Astrocyte of the hippocampus (primary cell): ENCODE measurements at regions not wholly inside any gene's neighbourhood (a gene's known extent, or its start where the extent isn't known, plus 50 kb on each side); places are given as distances from the start of the nearest gene placed in this dataset.

Experiments
- DNase-seq: peaks from one replicate; pipeline ENCODE4 v3.0.0; 2011; ENCODE audit warnings: low read depth, low spot score

DNA sequence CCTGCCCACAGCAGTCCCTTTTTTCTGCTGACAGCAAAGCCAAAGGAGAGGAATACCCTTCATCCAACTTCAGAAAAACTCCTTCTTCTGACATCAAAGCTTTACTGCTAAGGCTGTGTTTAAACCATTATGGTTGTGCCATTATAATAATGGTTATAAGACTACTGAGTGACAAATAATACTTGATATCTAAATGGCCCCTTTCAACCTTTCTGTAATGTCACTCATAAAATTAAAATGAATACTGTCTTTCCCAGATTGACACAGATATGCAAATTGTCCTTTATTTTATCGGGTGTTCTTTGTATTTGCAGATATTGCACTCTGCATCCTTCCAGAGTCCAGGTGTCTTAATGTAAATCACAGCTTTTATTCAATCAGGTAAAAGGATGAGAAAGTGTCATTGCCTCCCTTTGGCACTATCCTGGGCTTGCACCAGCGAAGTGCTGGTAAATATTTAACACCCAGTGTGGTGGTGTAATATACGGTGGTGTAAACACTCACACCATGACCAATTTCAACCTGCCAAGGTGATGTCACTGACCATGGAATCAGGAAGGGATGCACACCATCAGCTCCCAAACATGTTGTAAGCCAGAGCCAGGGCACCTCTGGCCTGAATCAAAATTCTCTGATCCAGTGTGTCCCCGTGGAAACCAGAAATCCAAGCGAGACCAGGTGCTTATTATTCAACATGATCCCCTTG lies 139.4 kb upstream of the TENM3 start:
- DNase-seq, result no peak

DNA sequence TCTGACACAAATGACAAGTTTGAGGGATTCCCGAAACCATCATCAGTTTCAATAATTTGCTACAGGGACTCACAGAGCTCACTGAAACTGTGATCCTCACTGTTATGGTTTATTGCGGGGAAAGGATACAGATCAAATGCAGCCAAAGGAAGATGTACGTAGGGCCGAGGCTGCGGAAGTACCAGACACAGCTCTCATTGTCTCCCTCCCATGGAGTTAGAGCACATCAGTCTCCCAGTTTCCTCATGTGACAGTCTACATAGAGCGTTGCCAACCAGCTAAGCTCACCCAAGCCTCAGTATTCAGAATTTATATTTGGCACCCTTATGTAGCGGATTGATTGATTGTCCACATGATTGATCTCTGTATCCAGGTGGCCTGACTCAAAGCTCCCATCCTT lies 137.8 kb upstream of the TENM3 start:
- DNase-seq, result no peak

DNA sequence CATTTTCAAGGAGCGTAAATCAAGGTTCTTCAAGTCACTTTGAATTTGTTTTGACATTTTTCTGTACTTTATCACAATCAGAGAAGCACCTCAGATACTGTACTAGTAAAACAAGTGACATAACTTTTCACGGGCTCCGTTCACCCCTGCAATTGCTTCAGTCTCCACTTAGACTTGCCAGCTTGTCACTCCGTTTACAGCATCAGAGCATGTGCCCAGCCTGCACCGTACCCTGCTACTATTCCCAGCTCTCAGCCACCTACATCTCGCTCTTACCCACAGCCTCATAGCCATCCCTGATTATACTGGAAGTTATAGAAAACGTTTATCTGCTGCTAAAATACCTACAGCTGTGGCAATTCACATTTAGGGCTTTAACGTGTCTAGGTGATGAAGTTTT lies 135.3 kb upstream of the TENM3 start:
- DNase-seq, result no peak

DNA sequence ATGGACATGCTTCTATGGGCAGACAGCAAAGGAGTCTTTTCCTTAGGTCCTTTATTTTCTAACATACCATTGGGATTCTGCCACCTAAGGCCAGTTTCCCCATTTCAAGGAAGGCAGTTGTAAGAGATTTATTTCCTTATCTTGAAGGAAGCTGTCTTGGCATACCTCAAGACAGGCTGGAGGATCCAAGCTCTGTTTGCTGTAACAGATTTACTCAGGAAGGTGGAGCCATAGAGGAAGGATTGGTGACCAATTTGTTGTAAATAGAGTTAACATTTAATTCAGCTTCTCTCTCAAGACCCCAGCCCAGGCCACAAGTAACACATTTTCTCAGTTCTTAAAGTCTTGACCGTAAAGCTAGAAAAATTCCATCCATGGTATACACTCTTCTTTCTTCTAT lies 131.6 kb upstream of the TENM3 start:
- no peak for DNase-seq

DNA sequence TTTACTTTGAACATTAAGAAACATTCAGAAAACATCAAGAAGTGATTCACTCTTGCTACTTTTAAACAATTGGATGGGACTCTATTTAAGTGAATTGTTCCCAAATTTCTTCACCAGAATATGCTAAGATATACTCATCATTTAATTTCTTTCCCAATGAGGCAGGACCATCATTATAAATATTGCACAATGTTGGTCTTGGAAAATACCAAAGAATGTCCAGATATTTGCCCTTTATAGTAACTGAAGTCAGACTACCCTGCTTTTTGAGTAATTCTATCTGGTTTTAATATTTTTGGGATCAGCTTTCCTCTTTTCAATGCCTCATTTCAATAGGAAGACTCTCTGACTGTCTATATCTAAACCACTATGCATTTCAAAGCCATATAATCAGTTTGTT lies 129.4 kb upstream of the TENM3 start:
- no peak for DNase-seq

DNA sequence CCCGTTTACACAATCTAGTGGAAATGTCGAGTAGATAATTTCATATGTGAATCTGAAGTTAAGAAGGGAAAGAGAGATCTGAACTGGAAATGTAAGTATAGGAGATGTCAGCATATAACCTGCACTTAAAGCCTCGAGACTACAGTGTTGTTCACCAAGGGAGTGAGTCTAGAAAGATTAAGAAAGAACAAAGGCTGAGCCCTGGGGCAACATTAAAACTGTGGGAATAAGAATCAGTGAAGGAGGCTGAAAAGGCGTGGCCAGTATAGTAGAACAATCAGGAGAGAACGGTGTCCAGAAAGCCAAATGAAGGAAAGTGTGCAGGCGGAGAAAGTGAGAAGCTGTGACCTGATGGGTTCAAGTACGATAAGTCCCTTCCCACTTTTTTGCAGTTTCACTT lies 118.8 kb upstream of the TENM3 start:
- DNase-seq, result no peak

DNA sequence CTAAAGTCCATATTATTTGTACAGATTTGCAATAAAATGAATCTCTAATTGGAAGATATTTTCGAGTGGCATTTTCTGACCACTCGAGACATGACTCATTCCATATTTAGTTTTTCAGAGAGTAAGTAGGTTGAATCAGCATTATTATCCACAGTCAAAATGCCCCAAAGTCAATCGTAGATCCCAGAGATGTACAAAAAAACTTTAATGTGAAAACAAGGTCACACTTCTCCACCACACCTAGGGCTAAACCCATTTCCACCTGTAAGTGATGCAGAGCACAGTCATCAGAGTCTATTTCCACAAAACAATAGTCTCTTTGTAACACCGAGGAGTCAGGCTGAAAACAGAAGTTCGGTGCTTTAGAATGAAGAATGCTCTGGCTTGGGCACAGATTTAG lies 117.1 kb upstream of the TENM3 start:
- peak; percentile 36 for DNase-seq

DNA sequence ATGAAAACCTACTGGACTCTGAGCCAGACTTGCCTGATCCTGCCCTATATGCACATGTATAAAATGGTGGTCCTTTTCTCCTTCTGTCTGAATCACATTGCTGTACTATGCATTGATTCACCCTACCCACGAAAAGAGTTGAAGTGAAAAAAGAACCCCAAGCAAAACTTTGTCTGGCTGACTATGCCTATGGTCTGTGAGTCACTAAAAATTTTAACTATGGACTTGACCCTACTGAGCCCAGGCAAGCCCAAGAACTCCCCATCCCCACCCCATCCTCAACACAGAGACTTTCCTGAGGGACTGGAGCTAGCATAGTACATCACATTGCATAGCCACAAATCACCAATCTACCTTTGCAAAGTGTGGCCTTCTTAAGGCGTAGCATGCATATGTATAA lies 116.6 kb upstream of the TENM3 start:
- DNase-seq, result peak; percentile 36

DNA sequence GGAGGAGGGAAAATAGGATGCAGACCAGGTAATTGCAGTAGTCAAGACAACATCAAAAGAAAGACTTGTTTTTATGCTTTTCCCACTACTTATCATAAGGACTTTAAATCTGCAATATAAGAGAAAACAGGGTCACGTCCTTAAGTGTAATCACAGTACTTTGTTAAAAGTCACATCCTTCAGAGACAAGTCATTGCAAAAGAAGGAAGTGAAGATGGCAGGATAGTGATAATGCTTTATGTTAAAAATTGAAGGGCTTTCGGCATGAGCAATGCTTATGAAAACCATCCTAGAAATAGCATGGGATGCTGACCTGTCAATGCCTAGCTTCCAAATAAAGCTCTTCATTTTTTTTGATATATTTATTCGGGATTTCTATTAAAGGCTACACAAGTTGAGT lies 110.2 kb upstream of the TENM3 start:
- DNase-seq, result no peak

DNA sequence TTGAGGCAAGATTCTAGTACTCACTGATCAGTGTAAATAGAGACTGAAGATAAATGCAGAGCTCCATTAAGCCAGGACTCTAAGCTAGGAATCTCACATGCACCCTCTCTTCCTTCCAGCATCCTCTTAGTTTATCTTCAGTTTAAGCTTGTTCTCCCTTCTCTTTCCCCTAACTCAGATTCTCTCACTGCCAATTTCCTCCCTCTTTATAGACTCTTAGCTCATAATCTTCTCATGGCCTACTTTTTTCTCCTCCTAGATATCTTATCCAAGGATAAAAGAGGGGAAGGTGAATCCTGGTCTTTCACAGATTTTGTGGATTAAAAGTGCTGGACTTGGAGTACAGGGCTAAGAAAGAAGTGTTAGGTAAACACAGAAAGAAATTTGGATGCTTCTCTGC lies 108.9 kb upstream of the TENM3 start:
- no peak for DNase-seq

DNA sequence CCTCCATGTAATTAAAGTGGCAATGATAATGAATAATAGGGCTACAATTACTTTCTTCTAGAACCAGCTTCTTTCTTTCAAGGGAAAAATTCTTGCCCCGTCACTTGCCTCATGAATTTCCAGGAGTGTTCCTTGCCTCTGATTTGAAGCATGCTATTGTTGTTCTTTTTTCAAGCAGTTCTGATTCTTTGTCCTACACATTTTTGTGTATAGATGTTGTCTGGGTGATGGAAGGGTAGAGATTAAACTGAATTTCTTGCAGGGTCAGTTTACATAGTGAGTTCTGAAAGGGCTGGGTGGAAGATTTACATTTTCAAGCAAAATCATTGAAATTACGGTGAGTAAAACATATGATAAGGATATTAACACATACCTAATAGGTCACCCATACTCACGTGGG lies 107.0 kb upstream of the TENM3 start:
- DNase-seq, result no peak

DNA sequence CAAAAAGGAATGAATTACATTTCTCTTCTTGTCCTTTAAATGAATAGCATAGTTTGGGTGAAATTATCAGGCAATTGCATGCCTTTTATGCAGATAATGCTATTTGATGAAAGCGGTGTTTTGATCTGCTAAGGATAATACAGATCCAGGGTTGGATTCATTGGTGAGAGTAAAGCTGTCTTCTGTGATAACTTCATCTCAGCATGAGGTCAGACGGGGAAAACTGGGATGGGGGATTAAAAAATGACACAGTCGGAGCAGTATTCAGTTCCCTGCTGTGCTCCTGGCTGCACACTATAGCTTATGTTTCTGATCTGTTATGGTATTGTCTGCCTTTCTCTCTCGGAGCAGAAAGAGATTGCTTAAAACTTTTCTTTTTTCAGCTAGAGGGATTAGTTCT lies 105.9 kb upstream of the TENM3 start:
- peak; percentile 54 for DNase-seq

DNA sequence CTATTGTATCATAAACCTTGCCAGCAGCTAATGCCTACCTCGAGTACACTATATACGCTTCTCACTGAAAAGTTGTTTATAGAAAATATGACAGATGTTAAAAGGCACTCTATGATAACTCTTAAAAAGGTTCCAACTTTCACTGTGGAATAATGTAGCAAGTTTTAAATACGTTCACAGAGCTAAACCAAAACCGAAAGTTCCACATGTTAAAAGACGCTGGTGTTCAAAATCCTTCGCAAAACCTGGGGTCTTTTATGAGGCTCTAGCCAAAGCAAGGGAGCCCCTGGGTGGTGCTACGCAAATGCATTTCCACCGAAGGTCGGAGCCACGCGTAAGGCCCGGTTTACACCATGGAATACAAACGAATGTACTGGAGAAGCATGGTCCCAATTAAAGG lies 103.7 kb upstream of the TENM3 start:
- peak; percentile 20 for DNase-seq

DNA sequence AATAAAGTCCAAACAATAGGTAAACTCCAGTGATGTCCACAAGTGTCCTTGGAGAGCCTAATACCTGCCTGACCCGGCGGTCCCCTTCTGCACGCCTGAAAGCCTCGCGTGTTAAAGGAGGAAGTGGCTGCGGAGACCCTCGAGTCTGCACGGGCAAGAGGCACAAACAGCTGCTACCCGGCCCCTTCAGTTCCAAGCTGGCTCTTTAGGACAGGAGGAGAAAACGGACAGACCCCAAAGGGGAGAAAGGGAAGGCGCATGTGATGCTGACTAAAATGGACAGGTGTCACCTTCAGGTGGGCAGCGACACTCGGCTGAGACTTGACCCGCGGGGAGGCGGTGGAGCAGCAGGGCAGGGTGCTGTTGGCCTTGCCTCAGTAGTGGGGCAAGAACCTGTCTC lies 102.7 kb upstream of the TENM3 start:
- DNase-seq, result peak; percentile 11

DNA sequence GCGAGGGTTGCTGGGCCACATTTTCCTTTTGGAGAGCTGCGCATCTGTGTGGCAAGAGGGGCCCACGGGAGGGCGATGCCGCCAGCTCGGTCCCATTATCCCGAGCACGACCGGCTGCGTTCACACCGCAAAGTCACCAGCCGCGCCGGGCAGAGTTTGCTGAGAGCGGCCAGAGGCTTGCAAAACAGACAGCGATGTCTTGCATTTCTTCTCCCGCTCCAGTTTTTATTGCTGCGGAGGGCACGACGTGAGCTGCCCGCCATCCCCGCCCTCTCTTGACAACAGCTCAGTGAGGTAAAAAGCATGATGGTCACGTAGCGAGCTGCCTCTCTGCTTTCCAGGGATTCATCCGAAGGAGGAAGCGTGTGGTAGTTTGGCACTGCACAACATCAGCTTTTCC lies 102.1 kb upstream of the TENM3 start:
- DNase-seq, result peak; percentile 63

DNA sequence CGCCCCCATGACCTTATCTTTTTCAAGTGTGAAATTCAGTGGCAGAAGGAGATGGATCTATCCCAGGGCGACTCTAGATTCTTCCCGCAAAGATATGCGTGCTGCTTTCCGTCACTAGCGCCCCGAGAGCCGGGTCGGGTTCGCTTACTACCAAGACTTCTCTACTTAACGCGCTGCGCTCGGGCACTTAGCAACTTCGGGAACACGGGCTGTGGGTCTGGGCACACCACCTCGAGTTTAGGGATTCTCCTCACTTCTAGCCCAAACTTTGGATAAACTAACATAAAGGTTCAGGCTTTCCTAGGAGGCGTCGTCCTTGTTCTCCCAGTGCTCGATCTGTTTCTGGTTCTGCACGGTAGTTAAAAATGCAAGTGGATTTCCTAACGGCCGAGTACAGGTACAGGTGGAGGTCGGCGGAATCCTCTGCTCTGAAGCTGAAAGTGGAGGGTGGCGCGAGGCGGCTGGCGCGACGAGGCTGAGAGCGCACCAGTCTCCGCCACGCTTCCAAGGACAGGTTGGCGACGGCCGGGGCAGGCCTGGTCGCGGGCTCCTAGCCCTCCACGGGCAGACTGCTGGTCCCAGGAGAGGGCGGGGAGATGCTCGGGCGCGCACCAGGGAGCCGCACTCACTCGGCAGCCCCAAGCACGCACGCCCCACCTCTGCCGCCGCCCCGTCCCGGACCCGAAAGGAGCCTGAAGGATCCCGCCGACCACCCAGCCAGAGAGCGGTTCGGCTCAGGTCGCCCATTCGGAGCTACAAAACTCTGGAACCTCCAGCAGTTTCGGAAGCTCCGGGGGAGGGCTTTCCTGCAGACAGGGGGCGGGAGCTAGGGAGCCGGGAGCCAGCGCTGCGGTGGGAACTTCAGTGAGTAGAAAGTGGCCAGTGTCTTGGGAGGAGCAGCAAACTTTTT lies 100.8 kb upstream of the TENM3 start:
- DNase-seq, result peak; percentile 88

DNA sequence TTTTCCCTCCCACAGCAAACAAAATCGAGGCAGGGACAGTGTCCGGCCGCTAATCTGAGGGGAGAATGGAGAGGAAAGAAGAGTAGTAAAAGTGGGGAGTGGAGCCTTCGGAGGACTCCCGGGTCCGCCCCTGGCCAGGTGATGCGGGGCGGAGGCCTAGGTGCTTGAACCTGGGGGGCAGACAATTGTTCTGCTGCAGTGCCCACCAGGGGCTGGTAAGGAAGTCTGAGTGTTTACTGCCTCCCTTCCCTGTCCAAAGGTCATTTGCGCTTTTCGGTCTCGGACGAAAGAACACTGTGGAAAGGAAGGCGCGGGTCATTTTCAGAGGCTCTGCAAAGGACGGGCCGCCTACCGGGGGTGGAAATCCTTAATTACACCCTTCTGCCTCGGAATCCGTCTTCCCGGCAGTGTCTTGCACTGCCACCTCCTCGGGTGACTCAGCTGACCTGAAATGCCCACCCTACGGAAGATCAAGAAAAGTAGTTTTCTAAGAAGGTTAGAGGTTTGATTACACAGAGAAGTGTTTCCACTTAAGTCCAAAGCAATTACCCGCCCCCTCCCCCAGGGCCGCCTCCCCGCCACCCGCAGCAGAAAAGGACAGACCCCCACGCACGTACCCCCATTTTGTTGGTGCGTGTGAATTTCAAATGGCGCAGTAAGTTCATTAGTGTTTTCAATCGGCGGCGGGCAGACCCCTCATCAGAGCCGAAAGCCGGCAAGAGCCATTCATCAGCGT lies 99.9 kb upstream of the TENM3 start:
- DNase-seq, result peak; percentile 66

DNA sequence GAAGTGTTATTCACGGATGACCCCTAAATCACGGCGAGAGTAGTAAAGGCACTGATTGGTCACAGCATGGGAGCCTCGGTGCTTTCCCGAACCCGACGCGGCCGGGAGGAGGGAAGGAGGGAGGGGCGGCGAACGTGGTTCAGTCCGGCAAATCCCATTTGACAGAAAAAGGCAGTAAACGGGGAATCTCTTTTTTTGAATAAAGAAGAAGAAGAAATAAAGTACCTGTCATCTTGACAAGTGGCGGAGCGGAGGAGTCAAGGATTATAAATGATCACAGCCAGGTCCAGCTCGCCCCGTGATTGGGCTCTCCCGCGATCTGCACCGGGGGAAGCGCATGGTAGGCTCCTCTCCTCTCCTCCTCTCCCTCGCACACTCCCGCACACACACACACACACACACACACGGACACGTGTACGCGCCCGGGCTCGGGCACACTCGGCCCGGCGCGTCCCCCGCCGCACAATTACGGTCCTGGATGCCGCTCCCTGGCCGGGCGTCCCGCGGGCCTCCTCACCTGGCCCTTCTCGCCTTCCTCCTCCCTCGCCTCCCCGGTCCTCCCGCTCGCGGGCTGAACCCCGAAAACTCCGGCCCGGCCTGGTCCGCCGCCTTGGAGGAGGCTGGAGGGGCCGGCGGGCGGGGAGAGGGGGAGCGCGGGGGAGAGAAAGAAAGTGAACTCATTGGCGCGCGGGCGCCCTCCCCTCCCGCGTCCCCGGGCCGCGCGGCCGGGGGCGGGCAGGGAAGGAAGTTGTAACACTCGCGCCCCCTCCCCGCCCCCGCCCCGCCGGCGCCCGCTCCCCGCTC lies 99.2 kb upstream of the TENM3 start:
- DNase-seq, result peak; percentile 95

DNA sequence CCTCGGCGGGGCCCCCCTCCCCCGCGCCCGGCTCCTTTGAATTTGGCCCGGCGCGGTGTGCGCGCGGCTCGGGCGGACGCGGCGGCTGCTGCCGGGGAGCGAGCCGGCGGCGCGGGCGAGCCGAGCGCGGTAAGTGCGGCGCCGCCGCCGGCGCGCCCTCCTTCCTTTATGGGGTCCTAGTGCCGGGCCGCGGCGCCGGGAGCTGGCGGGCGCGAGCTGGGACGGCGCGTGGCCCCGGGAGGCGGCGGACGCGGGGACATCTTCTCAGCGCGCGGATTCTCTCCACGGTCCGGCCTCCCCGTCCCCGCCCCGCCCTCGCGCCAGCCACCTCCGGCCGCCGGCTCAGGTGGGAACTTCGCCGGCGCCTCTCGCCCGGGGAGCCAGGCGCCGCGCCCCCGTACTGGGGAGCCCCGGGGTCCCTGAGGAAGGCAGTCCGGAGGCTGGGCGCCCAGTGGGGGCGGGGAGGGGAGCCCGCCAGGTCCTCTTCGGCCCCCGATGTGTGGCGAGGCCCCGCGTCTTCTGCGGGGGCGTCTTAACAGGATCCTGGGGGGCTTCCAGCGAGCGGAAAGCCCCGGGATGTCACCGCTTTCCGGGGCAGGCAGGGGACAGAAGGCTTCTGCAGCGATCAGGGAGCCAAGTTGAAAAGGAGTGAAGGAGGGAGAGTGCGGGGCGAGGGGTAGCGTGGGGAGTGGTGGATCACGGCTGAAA lies 98.4 kb upstream of the TENM3 start:
- no peak for DNase-seq

DNA sequence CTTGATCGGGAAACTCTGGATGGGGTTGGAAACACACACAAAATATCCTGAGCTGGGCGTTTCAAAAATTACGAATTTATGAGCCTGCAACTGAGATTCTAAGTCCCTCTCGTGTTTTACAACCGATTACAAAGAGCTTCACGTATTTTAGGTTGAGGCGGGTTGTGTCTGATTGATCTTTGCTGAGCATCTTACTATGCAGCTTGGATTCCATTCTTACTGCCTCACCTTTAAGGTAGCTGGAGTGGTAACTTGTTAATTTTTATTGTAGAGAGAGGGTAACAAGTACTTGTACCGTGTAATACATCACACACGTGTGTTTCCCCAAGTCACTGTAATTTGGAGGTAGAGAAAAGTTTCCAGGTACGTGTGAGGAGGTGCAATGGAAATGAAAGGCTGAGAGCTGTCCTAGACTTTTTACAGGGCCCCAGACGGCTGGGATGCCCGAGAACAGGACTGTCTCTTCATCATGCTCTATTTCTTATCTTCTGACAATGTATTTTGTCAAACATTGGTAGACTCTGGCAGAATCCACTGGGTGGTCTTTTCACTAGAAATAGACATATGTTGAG lies 97.8 kb upstream of the TENM3 start:
- peak; percentile 62 for DNase-seq

DNA sequence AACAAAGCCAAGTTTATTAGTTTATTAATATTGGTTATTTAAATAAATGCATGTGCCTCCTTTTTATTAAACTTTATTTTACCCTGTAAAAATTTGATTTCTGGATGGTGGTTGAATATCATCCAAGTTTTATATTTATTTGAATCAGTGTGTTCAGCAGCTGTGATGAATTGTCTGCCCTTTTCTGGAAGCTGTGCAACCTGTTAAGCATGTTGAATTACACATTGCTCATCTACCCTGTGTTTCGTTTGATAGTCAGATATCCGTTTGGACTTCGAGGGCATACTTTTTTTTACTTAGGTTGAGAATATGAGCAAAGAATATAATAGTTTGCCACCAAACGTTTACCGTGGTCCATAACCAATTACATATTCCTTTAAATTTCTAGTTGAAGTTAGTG lies 95.8 kb upstream of the TENM3 start:
- DNase-seq, result no peak
